ENCODE measurements at regions not wholly inside any gene's neighbourhood (a gene's known extent, or its start where the extent isn't known, plus 50 kb on each side); places are given as distances from the start of the nearest gene placed in this dataset.

DNA sequence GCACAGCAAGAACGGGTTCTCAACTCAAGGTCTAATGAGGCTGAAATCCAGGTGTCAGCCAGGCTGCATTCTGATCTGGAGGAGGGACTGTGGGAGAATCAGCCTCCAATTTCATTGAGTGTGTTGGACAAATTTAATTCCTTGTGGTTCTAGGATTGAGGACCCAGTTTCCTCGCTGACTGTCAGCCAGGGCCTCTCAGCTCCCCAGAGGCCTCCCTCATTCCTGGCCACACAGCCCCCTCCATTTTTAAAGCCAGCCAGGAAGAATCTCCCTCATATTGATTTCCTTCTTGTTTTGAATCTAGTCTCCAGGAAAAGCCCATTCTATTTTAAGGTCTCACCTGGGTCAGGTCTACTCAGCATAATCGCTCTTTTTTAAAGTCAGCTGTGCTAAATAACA is 73.7 kb upstream of the ARMC2 start:
- H3K4me1 ChIP-seq, result no peaks in the 10 kb centered on the region
- no peak for TF ChIP-seq POLR2A (IDR thresholded peaks at IDR 0.05)
- no peak for TF ChIP-seq CTCF (IDR thresholded peaks at IDR 0.05)
- no peak overlapping the region for H3K27ac ChIP-seq
- 90% methylated on average over 3 of the region's 3 CpGs for WGBS, 2 donors
- no peaks in the 10 kb centered on the region for H3K27me3 ChIP-seq
- intact Hi-C loops (cut with DNase I; ENCODE audit: low total_unique reads), result no loop called here
- H3K36me3 ChIP-seq (ENCODE audit: low read depth, missing control alignments), result no peaks in the 10 kb centered on the region
- DNase-seq, result no peak
- no peak overlapping the region for H3K4me3 ChIP-seq
- H3K9me3 ChIP-seq, result no peaks in the 10 kb centered on the region

DNA sequence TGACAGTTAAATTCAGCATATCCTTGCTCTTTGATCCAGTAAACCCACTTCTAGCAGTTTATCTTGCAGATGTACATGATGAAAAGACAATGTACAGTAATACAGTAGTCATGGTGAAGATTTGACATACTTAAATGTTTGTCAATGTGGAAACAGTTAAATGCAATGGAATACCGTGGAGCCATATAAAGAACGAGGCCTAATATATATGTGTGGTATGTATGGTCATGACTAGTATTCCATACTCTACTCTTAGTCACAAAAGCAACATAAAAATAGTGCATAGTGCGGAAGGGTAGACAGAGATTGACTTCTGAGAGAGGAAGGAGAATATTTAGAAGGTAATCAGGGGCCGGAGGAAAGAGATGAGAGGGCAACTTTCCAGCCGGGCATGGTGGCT is 70.7 kb upstream of the ARMC2 start:
- WGBS, 2 donors, result 94 to 97% methylated on average over 5 of the region's 5 CpGs
- Histone ChIP-seq H3K4me1 (no peaks in the 10 kb centered on the region), H3K9me3 (no peaks in the 10 kb centered on the region), H3K36me3 (ENCODE audit: low read depth, missing control alignments) (no peaks in the 10 kb centered on the region), H3K4me3 (no peak overlapping the region), H3K27me3 (no peaks in the 10 kb centered on the region), H3K27ac (no peak overlapping the region)
- TF ChIP-seq POLR2A (IDR thresholded peaks at IDR 0.05), result no peak
- no peak for TF ChIP-seq CTCF (IDR thresholded peaks at IDR 0.05)
- intact Hi-C loops (cut with DNase I; ENCODE audit: low total_unique reads), result no loop called here
- DNase-seq, result no peak

DNA sequence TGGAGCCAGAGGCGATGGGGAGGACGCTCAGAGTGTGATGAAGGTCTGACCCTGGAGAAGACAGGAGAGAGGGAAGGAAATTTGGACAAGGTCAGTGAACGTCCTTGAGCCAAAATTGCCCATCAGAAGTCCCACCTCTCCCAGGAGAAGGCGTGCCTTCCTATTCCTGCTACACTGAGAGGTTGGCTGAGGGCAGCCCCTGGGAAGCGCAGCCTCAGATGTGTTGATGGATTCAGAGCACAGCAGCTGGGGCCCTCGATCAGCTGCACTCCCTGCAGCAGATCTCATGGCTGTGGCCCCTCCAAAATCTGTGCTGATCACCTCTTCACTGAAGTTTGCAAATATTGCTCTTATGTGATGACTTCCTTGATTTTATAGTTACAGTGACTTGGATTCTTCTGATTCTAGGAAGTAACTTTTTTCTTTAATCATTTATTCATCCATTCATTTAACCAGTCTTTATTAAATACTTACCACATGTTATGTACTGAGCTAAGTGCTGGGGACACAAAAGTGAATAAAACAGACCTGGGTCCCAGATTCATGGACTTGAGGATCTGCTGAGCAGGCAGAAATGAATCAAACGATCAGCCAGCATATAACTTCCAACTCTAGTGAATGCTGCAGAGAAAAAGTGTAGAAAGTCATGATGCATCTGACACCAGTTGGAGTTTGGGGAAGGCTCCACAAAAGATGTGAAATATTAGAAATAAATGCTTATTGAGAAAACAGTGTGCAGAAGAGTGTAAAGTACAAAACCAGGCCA is 69.6 kb upstream of the ARMC2 start:
- Histone ChIP-seq H3K9me3 (no peaks in the 10 kb centered on the region), H3K4me1 (no peaks in the 10 kb centered on the region), H3K4me3 (no peak overlapping the region), H3K27me3 (no peaks in the 10 kb centered on the region), H3K27ac (no peak overlapping the region), H3K36me3 (ENCODE audit: low read depth, missing control alignments) (no peaks in the 10 kb centered on the region)
- DNase-seq, result no peak
- 89 to 93% methylated on average over 7 of the region's 7 CpGs for WGBS, 2 donors
- intact Hi-C loops (cut with DNase I; ENCODE audit: low total_unique reads), result no loop called here
- no peak for TF ChIP-seq CTCF (IDR thresholded peaks at IDR 0.05)
- no peak for TF ChIP-seq POLR2A (IDR thresholded peaks at IDR 0.05)

DNA sequence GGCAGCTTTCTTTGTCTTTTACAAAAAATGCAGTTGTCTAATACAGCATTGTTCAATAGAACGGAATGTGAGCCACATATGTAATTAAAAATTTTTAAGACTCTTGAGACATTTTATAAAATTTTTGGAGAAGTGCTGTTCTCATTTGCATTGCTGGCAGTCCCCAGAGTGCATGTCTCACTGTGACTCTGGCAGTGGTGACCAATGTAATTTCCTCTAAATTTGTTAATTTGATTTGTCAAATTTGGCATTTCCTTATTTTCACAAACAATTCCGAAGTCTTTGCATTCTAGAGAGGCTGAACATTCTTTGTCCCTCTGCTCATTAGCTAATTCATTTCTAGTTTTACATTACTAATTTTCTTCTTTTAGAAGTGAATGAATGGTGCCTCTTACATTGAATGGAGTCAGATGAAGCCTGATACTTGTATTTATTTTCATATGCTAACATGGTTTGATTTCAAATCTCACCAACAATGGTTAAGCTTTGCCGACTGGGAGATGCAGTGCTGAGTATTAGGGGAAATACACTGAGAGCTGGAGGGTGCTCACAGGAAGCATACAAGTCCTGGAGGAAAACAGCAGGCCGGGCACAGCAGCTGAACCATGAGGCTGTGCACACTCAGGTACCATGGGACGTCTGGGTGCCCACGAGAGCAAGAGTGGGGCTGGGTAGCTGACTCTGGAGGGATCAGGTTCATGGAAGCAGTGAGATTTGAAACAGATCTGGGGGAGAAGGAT is 68.5 kb upstream of the ARMC2 start:
- H3K4me3 ChIP-seq, result no peak overlapping the region
- no peaks in the 10 kb centered on the region for H3K36me3 ChIP-seq (ENCODE audit: low read depth, missing control alignments)
- DNase-seq, result no peak
- no peak overlapping the region for H3K27ac ChIP-seq
- H3K27me3 ChIP-seq, result no peaks in the 10 kb centered on the region
- WGBS, 2 donors, result 80 to 86% methylated on average over 6 of the region's 6 CpGs
- no peaks in the 10 kb centered on the region for H3K9me3 ChIP-seq
- intact Hi-C loops (cut with DNase I; ENCODE audit: low total_unique reads), result loop anchor here (10.0 kb wide), 2 partner anchors 225 to 805 kb away; no protein-coding TSS in a partner anchor
- H3K4me1 ChIP-seq, result no peaks in the 10 kb centered on the region
- TF ChIP-seq POLR2A (IDR thresholded peaks at IDR 0.05) (no peak), CTCF (IDR thresholded peaks at IDR 0.05) (no peak)

All from testis (tissue), 2 donors.